GM19395 (cell line): ENCODE measurements at regions not wholly inside any gene's neighbourhood (a gene's known extent, or its start where the extent isn't known, plus 50 kb on each side); places are given as distances from the start of the nearest gene placed in this dataset.
A peak's percentile ranks its signal among the peaks of the same experiment; 100 is the strongest.

ENCODE experiments used
- ATAC-seq: cut with Tn5 transposase; IDR thresholded peaks from one replicate; pipeline ENCODE4 v1.9.1; 2021; ENCODE audit warnings: mild to moderate bottlenecking, moderate library complexity; ENCODE audit not compliant: unreplicated experiment

- no peak for ATAC-seq
Observed at GRCh38 chr6:113380591-113380990, 476.6 kb upstream of the MARCKS start.

- ATAC-seq, result no peak
Observed at GRCh38 chr6:113381232-113381631, 475.9 kb upstream of the MARCKS start.

DNA sequence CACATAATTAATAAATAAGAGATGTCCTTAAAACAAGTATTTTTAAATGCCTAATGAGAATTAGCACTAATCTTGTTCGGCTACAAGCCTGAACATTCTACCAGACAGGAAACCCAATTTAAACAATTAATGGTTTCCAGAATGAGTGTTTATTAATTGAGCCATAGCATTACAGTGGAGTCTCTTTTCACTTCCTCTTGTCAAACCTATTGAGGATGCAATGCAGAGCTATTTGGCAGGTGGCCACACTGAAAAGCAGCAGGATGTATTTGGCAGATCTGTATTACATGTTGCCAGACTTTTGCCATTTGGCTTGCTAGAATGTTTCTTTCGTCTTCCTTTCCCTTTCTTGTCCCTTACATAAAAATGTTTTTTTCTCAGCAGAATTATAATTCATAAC, 475.2 kb upstream of the MARCKS start:
- peak; percentile 90 for ATAC-seq

DNA sequence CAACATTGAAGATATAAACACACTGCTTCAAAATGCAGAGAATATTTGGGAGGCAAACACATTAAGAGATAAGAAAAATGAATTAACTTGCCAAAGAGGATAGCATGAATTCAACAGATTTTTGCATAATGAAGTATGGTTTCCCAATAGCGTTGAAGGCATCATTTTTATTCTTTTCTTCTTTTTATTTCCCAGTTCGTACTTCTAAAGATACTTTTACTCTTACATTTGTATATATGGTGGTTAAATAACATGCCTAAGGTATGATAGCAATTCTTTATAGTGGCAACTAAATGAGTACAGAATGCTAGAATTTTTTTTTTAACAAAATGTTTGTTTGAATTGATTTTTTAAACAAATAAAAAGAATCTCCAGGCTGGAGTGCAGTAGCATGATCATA, 473.4 kb upstream of the MARCKS start:
- no peak for ATAC-seq

DNA sequence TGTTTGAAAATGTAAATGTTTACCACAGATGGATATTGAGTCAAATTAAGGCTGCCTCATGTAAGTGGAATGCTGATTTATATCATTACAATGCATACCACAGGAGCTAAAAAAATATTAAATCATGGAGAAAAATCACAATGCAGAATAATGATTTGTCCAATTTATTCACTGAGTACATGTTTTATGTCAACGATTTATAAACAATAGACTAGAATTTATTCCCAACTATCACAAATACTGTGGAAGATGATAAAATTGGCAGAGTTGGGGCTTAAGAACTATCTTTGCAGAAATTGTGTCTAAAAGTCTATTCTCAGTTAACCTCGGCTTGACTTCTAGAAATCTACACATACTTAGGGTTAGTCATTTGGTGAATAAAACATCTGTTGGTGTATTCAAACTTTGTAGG, 472.1 kb upstream of the MARCKS start:
- ATAC-seq, result no peak

GRCh38 chr6:113388996-113389395, 468.1 kb upstream of the MARCKS start:
- ATAC-seq, result no peak

DNA sequence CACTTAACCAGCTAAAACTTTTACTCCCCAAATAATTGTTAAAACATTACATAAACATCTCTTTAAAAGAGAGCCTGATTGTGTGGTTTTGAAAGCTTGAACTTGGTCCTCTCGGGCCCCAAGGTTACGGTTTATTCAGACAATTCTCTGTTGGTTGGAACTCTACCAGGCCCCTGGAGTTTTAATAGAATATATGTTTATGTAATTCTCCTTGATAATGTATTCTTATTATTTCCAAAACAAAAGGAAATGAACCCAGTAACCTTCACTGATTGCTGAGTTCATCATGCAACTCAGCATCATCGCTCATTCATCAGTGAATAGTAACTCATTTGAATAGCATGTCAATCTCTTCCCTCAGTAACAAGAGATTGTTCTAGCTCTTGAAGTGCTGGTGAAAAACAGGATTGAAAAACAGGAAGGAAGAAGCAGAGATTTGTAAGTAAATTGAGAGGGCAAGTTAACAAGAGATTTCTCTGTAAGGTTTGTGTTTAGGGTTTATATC, 464.5 kb upstream of the MARCKS start:
- no peak for ATAC-seq

- no peak for ATAC-seq
Observed at GRCh38 chr6:113394216-113394615, 462.9 kb upstream of the MARCKS start.

DNA sequence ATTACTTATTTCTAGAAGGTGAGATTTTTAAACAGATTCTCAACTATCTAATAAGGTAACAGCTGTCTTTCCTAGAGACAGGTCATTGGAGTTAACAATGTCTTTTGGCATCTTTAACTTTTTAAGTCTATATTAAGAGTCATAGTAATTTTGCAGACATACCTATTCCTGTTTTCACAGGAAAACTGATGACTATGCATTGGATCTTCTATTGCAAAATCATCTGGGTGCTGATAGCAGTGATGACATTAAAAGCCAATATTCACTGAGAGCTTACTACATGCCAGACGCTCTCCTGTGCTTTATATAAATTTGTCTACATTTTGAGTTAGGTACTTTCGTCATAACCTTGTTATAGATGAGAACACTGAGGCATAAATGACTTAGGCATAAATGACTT, 462.4 kb upstream of the MARCKS start:
- no peak for ATAC-seq

- no peak for ATAC-seq
Observed at GRCh38 chr6:113396730-113397129, 460.4 kb upstream of the MARCKS start.

GRCh38 chr6:113397236-113397635, 459.9 kb upstream of the MARCKS start:
- ATAC-seq, result no peak

DNA sequence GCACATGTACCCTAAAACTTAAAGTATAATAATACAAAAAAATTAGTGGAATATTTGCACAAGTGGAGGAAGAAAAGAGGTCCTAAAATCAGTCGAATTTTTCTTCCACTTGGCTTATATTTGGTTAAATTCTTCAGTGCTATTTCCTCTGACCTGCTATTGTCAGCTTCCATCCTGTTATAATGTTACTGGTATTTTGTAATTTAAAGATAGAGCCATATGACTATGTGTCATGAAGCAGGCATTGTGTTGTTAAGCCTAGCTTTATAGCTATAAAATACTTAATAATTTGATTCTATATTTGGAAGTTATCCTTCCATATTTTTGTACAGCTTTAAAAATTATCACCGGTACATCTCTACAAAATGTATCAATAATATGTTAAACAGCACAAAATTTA, 455.9 kb upstream of the MARCKS start:
- no peak for ATAC-seq

DNA sequence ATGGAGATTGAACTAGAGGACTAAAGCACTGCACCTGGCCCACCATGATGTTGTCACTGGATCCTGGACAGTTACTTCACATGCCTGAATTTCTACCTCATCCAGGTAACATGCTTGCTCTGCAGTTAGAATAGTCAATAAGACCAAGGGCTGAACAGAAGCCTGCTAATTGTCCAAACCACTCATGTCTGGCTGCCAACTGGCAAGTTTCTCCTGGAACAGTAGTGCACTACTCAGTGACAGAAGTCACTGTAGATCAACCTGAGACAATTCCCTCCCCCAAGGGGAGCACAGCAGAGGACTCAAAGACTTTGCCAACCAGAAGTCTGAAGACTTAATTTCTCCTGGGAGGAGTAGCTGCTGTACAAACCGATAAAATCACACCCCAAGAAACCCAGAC, 454.6 kb upstream of the MARCKS start:
- ATAC-seq, result no peak

DNA sequence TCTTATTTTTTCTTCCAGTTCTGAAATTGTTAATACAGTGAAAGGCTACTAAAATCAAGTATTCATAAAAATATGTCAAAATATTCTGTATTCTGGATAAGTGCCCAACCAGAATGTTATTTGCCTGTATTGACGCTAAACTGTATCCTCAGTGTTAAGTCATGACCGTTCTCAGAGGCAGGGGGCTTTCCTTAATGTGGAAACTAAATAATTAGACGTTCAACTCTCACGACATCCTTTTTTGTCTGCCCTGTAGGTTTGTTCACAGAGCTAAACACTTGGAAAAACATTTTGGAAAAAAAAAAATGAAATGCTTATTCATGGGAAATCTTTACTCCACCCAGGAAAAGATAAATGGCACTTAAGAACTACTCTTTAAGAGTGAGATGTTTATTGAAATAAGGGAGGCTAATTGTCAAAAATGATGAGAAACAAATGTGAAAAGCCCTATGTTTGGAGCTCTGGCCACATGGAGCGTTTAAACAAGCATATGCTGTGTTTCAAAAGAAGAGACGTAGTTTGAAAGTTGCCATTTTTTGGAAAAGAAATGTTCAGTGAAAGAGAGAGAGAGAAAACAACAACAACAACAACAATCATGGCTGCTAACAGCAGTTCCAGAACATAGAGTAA, 453.1 kb upstream of the MARCKS start:
- ATAC-seq, result no peak

GRCh38 chr6:113405326-113406047, 451.7 kb upstream of the MARCKS start:
- ATAC-seq, result no peak

- no peak for ATAC-seq
Observed at GRCh38 chr6:113406048-113406695, 451.0 kb upstream of the MARCKS start.

GRCh38 chr6:113411011-113411410, 446.1 kb upstream of the MARCKS start:
- ATAC-seq, result no peak

GRCh38 chr6:113412589-113413357, 444.4 kb upstream of the MARCKS start:
- ATAC-seq, result no peak

GRCh38 chr6:113414511-113414910, 442.6 kb upstream of the MARCKS start:
- ATAC-seq, result no peak

- ATAC-seq, result no peak
Observed at GRCh38 chr6:113416170-113416569, 441.0 kb upstream of the MARCKS start.

GRCh38 chr6:113420290-113420689, 436.9 kb upstream of the MARCKS start:
- ATAC-seq, result no peak
